HL-60 (cell line): ENCODE measurements at regions not wholly inside any gene's neighbourhood (a gene's known extent, or its start where the extent isn't known, plus 50 kb on each side); places are given as distances from the start of the nearest gene placed in this dataset.

Experiments used
- DNase-seq, 2 experiments: peaks; one replicate each; pipeline ENCODE4 v3.0.0-alpha.2; 2010 to 2020; ENCODE audit warnings: low read depth in 1 of 2, low spot score in 1 of 2
- H3K27ac ChIP-seq: fragments of 250-450 bp; sonication (Bioruptor Pico); replicated peaks from 2 replicates; pipeline ENCODE4 v1.5.1; 2020; ENCODE audit warnings: mild to moderate bottlenecking, moderate library complexity
- H3K27me3 ChIP-seq: fragments of 250-450 bp; sonication (Bioruptor Pico); 2 replicates; pipeline ENCODE4 v1.5.1; 2021; ENCODE audit warnings: mild to moderate bottlenecking, moderate library complexity; ENCODE audit not compliant: insufficient read depth, poor library complexity, severe bottlenecking
- H3K4me3 ChIP-seq: replicated peaks from 2 replicates; pipeline ENCODE4 v1.5.1; 2011; ENCODE audit warnings: mild to moderate bottlenecking, control low read depth, low read length; ENCODE audit not compliant: insufficient read depth
- CTCF ChIP-seq: IDR thresholded peaks from one replicate; pipeline ENCODE4 v1.5.1; 2011; ENCODE audit warnings: low read length, control low read depth, inconsistent platforms; ENCODE audit not compliant: insufficient read depth
- GABPA ChIP-seq: IDR thresholded peaks from 2 replicates; pipeline ENCODE4 v1.6.1; 2012; ENCODE audit warnings: low read depth
- POLR2AphosphoS5 ChIP-seq: IDR thresholded peaks from 2 replicates; pipeline ENCODE4 v1.6.1; 2012; ENCODE audit warnings: low read depth
- SPI1 ChIP-seq: IDR thresholded peaks from 2 replicates; pipeline ENCODE4 v1.6.1; 2012; ENCODE audit warnings: low read depth, mild to moderate bottlenecking, borderline replicate concordance
- TF ChIP-seq, protein P1 (sequence below): IDR thresholded peaks from 2 replicates; pipeline ENCODE4 v1.6.1; 2012; ENCODE audit warnings: low read depth; ENCODE audit not compliant: insufficient replicate concordance

- DNase-seq, result no peak
- H3K4me3 ChIP-seq, result no peak overlapping the region
- TF ChIP-seq GABPA (no peak), POLR2AphosphoS5 (no peak), SPI1 (no peak), CTCF (no peak)
- TF ChIP-seq, protein P1, sequence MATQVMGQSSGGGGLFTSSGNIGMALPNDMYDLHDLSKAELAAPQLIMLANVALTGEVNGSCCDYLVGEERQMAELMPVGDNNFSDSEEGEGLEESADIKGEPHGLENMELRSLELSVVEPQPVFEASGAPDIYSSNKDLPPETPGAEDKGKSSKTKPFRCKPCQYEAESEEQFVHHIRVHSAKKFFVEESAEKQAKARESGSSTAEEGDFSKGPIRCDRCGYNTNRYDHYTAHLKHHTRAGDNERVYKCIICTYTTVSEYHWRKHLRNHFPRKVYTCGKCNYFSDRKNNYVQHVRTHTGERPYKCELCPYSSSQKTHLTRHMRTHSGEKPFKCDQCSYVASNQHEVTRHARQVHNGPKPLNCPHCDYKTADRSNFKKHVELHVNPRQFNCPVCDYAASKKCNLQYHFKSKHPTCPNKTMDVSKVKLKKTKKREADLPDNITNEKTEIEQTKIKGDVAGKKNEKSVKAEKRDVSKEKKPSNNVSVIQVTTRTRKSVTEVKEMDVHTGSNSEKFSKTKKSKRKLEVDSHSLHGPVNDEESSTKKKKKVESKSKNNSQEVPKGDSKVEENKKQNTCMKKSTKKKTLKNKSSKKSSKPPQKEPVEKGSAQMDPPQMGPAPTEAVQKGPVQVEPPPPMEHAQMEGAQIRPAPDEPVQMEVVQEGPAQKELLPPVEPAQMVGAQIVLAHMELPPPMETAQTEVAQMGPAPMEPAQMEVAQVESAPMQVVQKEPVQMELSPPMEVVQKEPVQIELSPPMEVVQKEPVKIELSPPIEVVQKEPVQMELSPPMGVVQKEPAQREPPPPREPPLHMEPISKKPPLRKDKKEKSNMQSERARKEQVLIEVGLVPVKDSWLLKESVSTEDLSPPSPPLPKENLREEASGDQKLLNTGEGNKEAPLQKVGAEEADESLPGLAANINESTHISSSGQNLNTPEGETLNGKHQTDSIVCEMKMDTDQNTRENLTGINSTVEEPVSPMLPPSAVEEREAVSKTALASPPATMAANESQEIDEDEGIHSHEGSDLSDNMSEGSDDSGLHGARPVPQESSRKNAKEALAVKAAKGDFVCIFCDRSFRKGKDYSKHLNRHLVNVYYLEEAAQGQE, result no peak
- H3K27me3 ChIP-seq, result no peaks in the 10 kb centered on the region
- H3K27ac ChIP-seq, result no peak overlapping the region
Observed at GRCh38 chr4:83830138-83830888, 294.4 kb downstream of the GPAT3 start.

- H3K27me3 ChIP-seq, result no peaks in the 10 kb centered on the region
- TF ChIP-seq GABPA, result no peak
- no peak for DNase-seq
Observed at GRCh38 chr4:83828601-83829000, 292.7 kb downstream of the GPAT3 start.

DNA sequence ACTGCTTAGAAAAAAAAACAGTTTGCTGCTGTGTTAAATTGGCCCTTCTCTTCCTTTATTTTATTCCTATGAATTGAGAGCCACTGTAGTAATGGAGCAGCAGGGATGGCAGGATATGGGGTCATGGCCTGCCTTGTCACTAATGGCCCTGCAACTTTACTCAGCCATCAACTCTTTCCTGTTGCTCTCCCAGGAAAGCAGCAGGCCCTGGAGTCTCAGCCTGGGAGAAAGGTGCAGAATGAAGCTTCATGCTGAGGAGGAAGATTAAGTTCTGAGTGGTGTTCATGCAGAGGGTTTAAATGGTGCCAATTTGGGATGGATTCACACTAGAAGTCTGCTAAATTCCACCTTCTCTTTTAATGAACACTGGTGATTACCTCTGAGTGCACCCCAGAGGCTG is 285.6 kb downstream of the GPAT3 start:
- no peak for DNase-seq

More at GRCh38 chr4:83828601-83829000, 292.7 kb downstream of the GPAT3 start:
- Histone ChIP-seq H3K27ac (no peak overlapping the region), H3K4me3 (no peak overlapping the region)

More for the DNA sequence above, 285.6 kb downstream of the GPAT3 start:
- Histone ChIP-seq H3K27me3 (no peaks in the 10 kb centered on the region), H3K4me3 (no peak overlapping the region), H3K27ac (no peak overlapping the region)
- TF ChIP-seq, protein P1, result no peak
- TF ChIP-seq POLR2AphosphoS5 (no peak), SPI1 (no peak), CTCF (no peak), GABPA (no peak)
